ENCODE measurements at regions not wholly inside any gene's neighbourhood (a gene's known extent, or its start where the extent isn't known, plus 50 kb on each side); places are given as distances from the start of the nearest gene placed in this dataset.

GRCh38 chr9:84067821-84068220 is 87.2 kb downstream of the RMI1 start:
- no peak for TF ChIP-seq CTCF (IDR thresholded peaks at IDR 0.05)
- Histone ChIP-seq H3K9me3 (no peaks in the 10 kb centered on the region), H3K4me1 (no peaks in the 10 kb centered on the region), H3K27me3 (no peaks in the 10 kb centered on the region), H3K4me3 (no peak overlapping the region), H3K36me3 (no peaks in the 10 kb centered on the region), H3K27ac (no peak overlapping the region)
- DNase-seq = no peak
- intact Hi-C loops (cut with DNase I; ENCODE audit: low total_unique reads) = no loop called here

GRCh38 chr9:84068872-84069271 is 88.3 kb downstream of the RMI1 start:
- Histone ChIP-seq H3K4me3 (no peak overlapping the region), H3K36me3 (no peaks in the 10 kb centered on the region), H3K27me3 (no peaks in the 10 kb centered on the region), H3K27ac (no peak overlapping the region), H3K4me1 (no peaks in the 10 kb centered on the region), H3K9me3 (no peaks in the 10 kb centered on the region)
- no peak for DNase-seq
- TF ChIP-seq CTCF (IDR thresholded peaks at IDR 0.05) = no peak
- intact Hi-C loops (cut with DNase I; ENCODE audit: low total_unique reads) = no loop called here

GRCh38 chr9:84070590-84070989 is 90.0 kb downstream of the RMI1 start:
- H3K4me1 ChIP-seq = no peaks in the 10 kb centered on the region
- H3K27ac ChIP-seq = no peak overlapping the region
- no peak overlapping the region for H3K4me3 ChIP-seq
- no peaks in the 10 kb centered on the region for H3K9me3 ChIP-seq
- no peaks in the 10 kb centered on the region for H3K36me3 ChIP-seq
- DNase-seq = no peak
- TF ChIP-seq CTCF (IDR thresholded peaks at IDR 0.05) = no peak
- no peaks in the 10 kb centered on the region for H3K27me3 ChIP-seq
- intact Hi-C loops (cut with DNase I; ENCODE audit: low total_unique reads) = no loop called here

DNA sequence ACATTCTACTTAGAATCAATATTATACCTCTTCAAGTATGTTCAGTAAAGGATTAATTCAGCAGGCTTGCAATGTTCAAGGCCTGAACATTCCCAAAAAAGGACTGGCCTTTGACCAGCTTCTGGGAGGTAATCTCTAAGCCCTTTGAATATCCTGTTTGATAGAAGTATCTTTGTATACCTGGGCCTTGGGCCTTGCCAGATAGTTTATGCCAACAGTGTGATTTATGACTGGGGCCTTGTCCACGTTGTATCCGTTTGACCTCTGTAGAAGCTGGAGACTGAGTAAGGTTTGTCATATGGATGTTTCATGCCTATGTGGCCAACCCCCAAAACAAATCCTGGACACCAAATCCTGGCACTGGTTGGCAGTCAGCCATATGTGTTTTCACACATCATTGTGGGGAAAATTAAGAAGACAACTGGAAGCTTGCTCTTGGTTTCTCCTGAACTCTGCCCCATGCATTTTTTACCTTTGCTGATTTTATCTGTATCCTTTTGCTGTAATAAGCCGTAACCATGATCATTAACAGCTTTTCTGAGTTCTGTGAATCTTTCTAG is 92.1 kb downstream of the RMI1 start:
- intact Hi-C loops (cut with DNase I; ENCODE audit: low total_unique reads) = no loop called here
- no peak for DNase-seq

DNA sequence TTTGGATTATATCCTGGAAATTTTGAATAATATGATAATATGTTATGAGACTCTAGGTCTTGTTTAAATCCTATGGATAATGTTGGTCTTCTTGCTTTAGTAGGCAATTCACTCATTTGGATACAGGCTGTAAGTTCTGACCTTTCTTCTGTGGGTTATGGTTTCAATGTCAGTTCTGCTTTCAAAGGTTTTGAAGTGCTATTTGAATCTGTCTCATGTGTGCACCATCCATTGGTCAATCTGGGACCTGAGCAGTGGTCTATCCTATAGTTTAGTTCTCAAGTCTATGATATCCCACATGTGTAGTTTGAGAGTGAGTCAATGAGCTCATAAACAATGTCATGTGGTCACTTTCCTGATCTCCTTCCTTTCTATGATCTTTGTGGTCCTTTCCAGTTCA is 94.4 kb downstream of the RMI1 start:
- H3K4me1 ChIP-seq = no peaks in the 10 kb centered on the region
- intact Hi-C loops (cut with DNase I; ENCODE audit: low total_unique reads) = no loop called here

More for the DNA sequence above, 92.1 kb downstream of the RMI1 start:
- H3K27me3 ChIP-seq = no peaks in the 10 kb centered on the region
- no peak overlapping the region for H3K4me3 ChIP-seq
- no peaks in the 10 kb centered on the region for H3K4me1 ChIP-seq
- H3K9me3 ChIP-seq = no peaks in the 10 kb centered on the region
- TF ChIP-seq CTCF (IDR thresholded peaks at IDR 0.05) = no peak
- no peaks in the 10 kb centered on the region for H3K36me3 ChIP-seq
- H3K27ac ChIP-seq = no peak overlapping the region

More for the DNA sequence above, 94.4 kb downstream of the RMI1 start:
- H3K4me3 ChIP-seq = no peak overlapping the region
- H3K27me3 ChIP-seq = no peaks in the 10 kb centered on the region
- H3K36me3 ChIP-seq = no peaks in the 10 kb centered on the region
- TF ChIP-seq CTCF (IDR thresholded peaks at IDR 0.05) = no peak
- no peak overlapping the region for H3K27ac ChIP-seq
- no peak for DNase-seq
- no peaks in the 10 kb centered on the region for H3K9me3 ChIP-seq
